Tibial nerve (tissue), 4 donors: ENCODE measurements at regions not wholly inside any gene's neighbourhood (a gene's known extent, or its start where the extent isn't known, plus 50 kb on each side); places are given as distances from the start of the nearest gene placed in this dataset.

ENCODE experiments used
- EP300 ChIP-seq, 2 donors: sonication (generic); formaldehyde crosslinking; IDR thresholded peaks; one replicate each; pipeline ENCODE4 v1.6.1; 2017; ENCODE audit warnings: antibody characterized with exemption in 2 of 2, mild to moderate bottlenecking in 1 of 2
- POLR2A ChIP-seq, 2 donors: fragments of 450-650 bp; IDR thresholded peaks; one replicate each; pipeline ENCODE4 v1.6.1; 2017; ENCODE audit warnings: antibody characterized with exemption in 2 of 2, mild to moderate bottlenecking in 2 of 2, moderate library complexity in 2 of 2
- TF ChIP-seq, protein P1 (sequence below), 5 experiments: fragments of 200-600 bp in 3 of 5; fragments of 450-650 bp in 2 of 5; sonication (generic) in 3 of 5; IDR thresholded peaks; one replicate each; pipeline ENCODE4 v1.5.1; 2016 to 2019; ENCODE audit warnings: antibody characterized with exemption in 5 of 5, mild to moderate bottlenecking in 3 of 5, moderate library complexity in 2 of 5

DNA sequence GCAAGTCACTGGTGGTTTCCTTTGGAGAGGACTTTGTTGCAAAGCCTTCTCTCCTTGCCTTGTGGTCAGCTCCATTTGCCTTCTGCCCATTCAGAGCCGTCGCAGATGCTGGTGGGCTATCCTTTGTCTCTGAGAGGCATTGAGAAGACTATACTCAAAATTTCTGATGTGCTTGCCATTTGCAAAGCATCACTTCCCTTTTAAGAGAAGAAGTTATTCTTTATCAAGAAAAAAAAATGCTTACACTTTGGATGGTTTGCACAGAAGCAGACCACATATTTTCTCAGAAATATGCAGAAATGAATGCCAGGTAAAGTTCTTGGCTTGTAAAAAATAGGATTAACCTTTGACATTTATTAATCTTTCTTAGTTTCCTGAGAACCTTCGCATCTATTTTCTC lies 195.8 kb upstream of the KLF4 start:
- TF ChIP-seq POLR2A (IDR thresholded peaks at IDR 0.05) (no peak), EP300 (IDR thresholded peaks at IDR 0.05) (no peak)
- TF ChIP-seq, protein P1, sequence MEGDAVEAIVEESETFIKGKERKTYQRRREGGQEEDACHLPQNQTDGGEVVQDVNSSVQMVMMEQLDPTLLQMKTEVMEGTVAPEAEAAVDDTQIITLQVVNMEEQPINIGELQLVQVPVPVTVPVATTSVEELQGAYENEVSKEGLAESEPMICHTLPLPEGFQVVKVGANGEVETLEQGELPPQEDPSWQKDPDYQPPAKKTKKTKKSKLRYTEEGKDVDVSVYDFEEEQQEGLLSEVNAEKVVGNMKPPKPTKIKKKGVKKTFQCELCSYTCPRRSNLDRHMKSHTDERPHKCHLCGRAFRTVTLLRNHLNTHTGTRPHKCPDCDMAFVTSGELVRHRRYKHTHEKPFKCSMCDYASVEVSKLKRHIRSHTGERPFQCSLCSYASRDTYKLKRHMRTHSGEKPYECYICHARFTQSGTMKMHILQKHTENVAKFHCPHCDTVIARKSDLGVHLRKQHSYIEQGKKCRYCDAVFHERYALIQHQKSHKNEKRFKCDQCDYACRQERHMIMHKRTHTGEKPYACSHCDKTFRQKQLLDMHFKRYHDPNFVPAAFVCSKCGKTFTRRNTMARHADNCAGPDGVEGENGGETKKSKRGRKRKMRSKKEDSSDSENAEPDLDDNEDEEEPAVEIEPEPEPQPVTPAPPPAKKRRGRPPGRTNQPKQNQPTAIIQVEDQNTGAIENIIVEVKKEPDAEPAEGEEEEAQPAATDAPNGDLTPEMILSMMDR (IDR thresholded peaks at IDR 0.05): no peak
